Islet of Langerhans (tissue), 1 donor: ENCODE measurements at regions not wholly inside any gene's neighbourhood (a gene's known extent, or its start where the extent isn't known, plus 50 kb on each side); places are given as distances from the start of the nearest gene placed in this dataset.

Source experiments
- FAIRE-seq: peaks from one replicate; lab custom pipeline; 2011; peaks lifted over from hg19 to GRCh38; lab: Jason Lieb, UNC

DNA sequence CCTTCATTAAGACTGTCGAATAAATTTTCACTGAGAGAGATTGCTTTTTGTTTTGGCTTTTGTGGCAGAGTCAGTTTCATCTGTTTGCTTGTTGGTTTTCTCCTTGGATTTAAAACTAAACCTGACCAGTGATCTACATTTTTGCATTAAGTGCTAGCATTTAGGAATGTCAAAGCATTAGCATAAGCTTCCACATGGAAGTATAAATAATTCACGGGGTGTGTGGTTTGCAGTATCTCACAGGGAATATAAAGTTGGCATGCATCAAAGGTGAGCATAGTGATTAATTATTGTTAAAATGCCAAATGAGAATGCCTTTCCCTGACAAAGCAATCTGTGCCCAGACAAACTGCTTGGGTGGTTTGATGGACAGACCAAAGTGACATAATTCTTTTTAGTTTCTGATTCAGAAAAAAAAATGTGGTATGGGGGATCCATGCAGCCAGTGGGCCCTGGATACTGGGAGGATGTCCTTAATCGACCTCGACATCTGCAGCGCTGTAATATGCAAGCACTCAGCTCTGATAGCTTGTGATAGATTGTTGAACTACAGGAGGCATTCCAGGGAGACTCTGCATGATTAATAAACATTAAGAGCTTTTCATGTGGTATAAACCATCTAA lies 339.3 kb upstream of the POM121L12 start:
- FAIRE-seq: no peak

DNA sequence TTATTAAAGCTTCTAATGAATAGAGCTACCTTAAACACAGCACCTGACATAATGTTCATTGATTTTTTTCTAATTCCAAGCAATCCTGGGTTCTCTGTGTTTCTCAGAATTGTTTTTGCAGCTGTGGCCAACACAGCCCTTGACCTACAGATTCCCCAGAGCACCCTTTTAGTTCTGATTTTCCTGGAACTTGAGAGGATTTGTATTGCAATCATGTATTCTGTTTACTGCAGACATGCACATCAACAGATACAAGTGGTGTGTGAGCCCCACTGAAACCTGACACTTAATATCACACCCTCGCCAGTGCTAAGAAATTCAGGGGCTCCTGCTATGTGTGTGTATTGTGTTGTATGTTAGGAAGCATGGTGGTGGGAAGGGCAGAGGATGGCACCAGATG lies 344.2 kb upstream of the POM121L12 start:
- FAIRE-seq: no peak

DNA sequence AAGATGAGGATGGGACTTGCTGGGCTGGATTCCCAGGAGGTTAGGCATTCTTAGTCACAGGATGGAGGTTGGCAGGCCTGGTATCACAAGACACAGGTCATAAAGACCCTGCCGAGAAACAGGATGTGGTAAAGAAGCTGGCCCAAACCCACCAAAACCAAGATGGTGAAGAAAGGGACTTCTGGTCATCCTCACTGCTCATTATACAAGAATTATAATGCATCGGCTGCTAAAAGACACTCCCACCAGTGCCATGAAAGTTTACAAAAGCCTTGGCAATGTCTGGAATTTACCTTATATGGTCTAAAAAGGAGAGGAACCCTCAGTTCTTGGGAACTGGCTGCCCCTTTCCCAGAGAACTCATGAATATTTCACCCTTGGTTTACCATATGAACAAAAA lies 345.5 kb upstream of the POM121L12 start:
- FAIRE-seq: no peak

DNA sequence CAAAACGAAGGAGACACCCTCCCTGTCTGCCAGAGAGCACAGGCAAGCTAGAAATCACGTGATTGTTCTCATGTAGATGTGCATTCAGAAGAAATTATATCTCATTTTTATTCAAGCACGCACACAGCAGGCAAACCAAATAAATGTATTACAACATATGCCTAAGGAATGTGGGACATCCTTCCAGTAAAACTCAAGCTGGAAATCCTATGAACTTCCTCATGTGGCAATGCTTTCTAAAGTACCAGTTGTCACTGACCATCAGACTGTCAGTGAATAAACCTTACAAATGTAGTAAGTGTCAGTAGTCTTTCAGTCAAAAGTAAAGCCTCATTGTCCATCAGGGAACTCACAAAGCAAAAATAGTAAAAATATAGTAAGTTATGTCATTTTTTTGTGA lies 350.1 kb upstream of the POM121L12 start:
- FAIRE-seq: no peak

DNA sequence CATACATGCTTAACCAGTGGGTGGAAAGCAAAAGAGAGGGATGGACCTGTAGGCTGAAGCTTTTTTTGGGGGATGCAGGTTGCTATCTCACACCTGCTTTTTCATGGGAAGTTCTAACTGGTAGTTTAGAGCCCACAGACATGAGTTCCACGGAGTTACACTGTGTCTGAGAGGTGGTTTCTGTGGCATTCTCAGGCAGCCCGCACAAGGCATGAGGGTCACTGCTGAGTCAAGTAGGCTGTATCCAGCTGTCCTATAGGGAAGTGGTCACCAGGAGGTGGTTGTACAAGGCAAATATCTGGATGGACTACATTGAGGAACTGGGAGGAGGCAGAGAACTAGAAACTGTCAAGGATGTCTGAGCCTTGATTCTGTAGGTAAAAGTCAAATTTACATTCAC lies 351.0 kb upstream of the POM121L12 start:
- FAIRE-seq: no peak

DNA sequence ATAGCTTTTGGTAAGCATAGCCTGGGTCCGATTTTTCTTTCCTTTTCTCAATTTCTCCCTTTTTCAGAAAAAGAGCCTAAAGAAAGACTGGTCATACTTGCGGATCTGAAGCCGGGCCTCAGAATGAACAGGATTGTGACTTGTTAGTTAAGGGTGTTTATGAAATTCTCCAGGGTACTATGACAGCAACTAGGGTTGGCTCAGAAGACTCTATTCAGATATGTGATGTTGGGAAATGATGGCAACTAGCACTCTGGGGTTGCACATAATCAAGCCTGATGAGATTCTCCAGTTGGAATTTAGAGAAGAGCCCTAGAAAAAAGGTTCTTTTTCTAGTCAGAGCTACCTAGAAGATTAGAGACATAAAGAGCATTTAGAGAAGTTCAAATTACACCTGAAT lies 352.4 kb upstream of the POM121L12 start:
- no peak for FAIRE-seq

DNA sequence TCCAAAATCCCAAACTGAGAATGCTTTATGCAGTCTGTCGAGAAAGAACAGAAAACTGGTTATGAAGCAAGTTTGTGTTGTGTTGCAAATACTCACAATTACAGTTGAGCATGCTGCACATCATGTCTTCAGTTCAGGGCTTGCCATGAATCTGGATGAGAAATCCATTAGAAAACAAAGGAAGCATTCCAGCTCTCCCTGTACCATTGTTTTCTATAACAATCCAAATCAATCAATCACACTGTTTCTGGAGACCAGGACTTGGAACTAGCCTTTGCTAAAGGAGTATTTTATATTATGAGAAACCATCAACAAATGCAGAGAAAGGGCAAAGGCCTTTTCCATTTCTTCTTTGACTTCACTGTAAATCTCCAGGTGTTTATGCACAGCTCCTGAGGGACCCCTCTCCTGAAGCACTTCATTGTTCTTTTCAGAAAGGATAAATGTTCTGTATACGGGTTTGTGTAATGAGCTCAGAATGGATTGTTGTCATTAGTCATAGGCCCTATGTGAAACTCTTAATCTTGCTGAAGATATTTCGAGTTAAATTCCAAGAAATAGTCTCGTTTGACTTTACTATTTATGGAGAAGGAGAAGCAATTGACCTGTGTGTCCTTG lies 364.7 kb upstream of the POM121L12 start:
- FAIRE-seq: no peak

DNA sequence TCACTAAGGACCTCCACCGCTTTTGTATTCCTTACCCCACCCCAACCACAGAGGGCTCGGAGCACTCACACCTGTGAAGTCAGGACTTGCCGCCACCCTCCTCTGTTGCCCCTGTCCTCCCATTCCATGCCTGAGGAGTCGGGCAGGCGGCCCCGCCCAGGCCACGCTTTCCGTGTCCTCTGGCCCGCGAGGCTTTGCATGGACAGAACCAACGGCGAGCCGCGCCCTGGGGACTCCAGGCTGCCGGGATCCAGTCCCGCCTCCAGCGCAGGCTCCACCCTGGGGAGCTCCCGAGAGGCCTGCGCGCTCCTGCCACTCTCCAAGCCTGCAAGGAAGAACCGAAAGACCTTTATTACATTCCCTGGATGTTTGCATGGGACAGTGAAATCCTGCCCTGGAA lies 366.4 kb upstream of the POM121L12 start:
- FAIRE-seq: no peak

DNA sequence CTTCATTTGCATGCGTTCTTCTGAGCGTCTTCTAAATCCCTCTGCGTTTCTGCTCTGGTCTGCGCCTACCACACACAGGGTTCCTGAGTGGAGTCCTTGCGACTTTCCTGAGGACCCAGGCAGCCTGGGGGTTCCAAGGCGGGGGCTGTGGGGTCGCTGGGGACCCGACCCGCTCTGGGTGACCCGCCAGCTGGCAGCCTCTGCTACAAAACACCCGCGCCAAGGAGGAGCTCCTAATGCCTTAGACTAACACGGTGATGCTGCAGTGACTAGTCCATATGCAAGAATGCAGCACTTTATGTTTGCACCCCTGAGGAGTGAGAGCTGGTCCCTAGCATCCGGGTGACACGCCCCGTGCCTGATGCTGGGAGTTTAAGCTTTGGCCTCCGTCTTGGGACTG lies 367.0 kb upstream of the POM121L12 start:
- FAIRE-seq: no peak

DNA sequence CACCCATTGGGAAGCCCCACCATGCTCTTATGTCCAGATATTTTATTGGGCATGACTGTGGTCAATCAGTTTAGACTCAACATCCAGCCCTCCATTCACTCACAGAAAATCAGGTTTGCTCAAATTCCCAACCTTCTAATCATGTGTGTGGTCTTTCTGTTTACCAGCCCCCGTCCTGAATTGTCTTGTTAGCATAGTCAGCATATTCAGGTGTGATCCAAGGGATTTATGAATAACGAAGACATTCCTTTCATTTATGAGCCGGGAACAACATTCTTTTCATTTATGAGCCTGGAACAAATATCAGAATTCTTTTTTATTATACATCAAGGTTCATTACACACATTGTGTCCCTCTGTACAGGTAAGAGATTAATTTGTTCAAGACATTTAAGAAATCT lies 376.3 kb upstream of the POM121L12 start:
- FAIRE-seq: no peak

DNA sequence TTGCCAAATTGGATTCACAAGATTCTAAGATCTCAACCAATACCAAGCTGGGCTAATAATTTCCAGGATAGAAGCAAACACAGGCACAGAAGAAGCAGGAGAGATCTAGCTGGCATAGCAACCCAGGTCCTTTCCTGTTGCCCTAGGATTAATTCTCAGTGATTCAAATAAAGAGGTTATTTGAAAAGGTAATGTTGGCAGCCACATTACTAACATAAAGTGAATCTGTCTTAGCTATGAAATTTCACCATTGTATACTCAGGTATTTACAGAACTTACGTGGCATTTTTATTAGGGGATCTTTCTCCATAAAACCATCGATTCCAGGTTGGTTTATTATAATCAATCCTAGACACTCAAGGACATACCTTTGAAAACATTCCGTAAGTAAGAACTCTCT lies 379.3 kb upstream of the POM121L12 start:
- no peak for FAIRE-seq

DNA sequence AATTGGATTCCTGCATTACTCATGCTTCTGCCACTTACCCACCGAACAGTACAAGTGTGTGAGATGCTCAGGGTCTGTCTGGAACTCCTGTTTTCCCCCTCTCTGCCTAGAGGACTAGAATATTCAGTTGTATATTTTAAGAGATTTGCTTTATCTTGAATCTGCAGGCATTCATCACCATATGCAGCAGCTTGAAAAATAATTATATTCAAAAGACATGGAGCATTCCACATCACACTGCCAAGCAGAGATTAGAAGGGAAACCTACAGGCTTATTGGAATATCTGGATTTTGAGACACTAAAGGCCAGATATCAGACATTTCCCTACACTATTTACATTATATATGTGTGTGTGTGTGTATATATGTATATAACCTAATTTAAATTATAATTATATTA lies 382.8 kb upstream of the POM121L12 start:
- no peak for FAIRE-seq

DNA sequence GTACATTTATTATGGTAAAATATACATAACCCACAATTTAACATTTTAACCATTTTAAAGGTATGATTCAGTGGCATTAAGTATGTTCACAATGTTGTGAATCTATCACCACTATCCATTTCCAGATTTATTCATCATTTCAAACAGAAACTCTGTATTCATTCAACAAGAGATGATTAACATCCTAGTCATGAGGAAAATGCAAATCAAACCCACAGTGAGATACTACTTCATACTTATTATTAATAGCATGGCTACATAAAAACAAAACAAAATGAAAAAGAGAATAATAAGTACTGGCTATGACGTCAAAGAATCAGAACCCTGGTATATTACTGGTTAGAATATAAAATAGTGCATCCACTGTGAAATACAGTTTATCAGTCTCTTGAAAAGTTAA lies 386.6 kb upstream of the POM121L12 start:
- FAIRE-seq: no peak

DNA sequence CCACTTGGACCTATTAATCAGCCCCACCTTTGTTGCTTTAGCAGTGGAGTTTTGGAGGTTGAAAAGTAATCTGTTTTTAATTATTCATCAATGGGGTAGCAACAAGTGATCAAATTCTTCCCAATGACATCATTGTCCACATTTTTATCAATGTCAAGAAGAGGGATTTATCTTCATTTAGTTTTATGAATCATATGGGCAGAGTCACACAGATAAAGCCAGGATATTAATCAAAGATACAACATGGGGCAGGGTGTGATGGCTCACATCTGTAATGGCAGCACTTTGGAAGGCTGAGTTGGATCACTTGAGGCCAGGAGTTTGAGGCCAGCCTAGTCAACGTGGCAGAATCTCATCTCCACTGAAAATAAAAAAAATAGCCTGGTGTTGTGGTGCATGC lies 388.4 kb upstream of the POM121L12 start:
- no peak for FAIRE-seq

DNA sequence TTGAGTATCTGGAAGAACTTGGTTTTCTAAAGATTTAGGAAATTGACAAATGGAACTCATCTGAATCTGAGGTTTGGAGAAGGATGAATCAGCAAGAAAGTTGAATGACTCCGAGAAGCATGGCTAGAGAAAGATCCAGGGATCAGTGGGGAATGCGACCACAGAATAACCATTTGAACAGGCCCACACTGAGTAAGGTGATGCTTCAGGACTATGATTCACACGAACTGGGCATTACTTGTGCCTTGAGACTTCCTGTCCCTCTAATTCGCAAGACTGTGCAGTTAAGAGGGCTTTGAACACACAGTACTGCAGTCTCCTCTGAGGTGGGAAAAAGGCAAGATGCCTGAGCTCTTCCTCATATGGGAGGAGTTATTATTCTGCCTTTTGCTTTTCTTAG lies 395.5 kb upstream of the POM121L12 start:
- FAIRE-seq: no peak

DNA sequence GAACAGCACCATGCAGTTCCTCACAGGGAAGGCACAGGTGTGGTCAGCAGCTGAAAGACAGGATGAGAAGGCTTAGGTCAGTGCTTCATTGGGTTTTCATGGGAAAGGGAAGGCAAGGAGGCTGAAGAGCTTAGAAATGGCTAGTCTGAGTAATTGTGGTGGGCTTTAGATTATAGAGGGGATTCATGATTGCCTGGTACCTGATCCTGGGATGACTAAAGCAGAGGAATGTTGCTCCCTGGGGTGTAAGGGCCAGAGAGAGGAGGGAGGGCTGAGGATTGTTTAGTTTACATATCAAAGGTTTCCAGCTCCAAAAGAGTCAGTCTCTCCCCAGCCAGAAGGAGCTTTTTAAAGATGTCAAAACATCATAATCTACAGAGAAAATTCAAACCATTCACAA lies 396.3 kb upstream of the POM121L12 start:
- no peak for FAIRE-seq

DNA sequence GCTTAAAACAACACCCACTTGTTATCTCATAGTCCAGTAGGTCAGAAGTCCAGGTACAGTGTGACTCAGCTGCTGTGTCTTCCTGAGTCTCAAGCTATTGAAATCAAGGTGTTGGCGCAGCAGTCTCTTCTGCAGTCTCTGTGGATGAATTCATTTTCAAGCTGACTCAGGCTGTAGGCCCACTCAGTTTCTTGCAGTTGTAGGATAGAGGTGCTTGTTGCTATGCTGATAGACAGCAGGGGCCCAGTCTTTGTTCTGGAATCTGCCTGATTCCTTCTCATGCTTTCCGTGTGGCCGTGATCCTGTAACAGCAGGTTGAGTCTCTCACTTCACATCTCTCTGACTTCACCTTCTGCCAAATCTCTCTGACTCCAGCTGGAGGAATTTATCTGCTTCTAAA lies 400.4 kb upstream of the POM121L12 start:
- FAIRE-seq: no peak

DNA sequence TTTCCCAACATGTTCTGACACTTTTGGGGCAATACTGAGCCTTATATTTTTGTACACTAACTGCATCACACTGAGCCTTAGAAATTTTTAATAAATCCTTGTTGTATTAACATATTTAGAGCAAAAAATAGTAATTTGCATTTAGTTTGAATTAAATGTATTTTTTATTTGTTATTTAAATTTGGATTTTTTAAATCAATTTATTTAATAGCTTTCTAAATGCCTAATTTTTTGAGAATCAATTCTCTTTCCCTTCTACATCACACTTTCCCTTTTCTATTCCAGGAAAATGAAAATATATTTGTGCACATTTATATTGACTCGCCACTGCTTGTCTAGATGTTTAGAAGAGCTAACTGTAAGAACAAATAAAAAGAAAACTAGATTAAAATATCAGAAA lies 414.6 kb upstream of the POM121L12 start:
- FAIRE-seq: no peak

DNA sequence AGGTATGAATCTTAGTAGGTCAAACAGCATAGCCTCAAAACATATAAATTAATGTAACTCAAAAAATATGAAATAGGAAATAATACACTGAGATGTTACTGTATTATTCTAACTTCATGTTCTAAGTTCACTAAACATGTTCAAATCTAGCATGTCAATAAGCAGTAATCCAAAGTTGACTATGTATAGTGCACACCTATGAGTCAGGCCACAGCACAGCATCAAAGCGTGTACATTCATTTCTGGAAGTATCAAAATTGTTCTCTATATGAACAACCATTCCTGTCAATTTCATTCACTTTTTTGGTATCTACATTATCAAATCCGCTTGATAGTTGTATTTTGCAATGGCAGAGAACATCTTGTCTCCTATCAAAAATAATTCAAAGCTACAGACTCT lies 418.9 kb upstream of the POM121L12 start:
- FAIRE-seq: no peak

DNA sequence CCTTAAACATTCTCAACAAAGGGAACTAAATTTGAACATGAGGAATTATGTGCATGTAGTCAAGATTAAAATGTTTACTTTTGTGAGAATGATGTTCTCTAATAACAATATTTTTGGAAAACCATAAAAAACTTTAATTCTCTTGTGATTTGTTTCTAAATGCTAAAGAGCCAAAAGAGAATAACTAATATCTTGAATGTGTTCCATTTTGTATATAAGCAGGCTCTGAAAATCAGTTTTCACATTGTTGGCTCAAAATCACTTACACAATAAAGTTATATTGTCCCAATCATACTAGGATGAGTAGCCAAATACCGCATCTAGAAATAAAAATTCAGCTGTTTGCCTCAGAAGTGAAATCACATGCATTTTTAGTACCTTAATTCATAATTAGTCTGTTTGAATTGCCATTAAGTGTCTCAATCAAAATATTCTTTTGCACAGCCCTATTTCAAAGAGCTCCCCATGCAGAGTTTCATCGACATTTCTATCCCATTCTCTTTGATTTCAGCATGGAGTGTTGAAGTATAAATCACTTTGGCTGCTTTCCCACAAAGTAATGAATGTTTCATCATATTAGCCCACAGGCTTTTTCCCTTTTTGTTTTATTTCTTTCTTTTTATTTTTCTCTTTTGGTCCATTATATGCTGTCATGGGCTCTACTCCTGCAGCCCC lies 420.3 kb upstream of the POM121L12 start:
- FAIRE-seq: no peak

DNA sequence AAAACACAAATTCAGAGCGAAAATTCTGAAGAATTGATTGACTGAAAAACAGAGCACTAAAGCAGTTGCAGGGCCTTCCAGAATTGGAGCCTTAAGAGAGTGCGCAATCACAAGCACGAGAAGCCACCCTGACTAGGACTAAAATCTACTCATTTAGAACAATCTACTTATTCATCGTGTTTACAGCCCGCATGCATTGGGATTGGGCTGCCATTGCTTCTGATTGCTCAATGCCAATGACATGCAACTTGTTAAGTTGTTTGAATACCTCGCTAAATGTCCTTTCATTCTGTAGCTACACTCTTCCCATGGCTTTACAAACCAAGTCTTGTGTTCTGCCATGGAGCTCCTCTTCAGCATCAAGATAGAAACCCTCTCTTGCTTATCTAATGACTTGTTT lies 425.9 kb upstream of the POM121L12 start:
- FAIRE-seq: no peak

DNA sequence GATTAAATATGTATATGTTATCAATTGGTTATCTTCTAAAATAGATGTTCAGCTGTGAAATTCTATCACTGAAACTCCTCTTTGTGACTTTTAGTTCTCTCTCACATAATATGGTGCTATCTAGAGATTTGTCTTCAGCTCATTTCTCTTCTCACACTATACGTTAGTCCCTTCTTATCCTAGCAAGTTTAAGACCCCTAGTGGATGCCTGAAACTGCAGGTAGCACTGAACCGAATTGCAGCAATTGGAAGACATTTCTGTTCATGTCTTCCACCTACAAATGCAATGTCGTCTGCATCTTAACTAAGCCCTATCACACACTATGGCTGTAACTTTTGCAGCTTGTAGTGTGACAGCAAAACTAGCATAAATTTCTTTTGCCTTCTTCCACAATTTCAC lies 442.7 kb upstream of the POM121L12 start:
- FAIRE-seq: no peak

DNA sequence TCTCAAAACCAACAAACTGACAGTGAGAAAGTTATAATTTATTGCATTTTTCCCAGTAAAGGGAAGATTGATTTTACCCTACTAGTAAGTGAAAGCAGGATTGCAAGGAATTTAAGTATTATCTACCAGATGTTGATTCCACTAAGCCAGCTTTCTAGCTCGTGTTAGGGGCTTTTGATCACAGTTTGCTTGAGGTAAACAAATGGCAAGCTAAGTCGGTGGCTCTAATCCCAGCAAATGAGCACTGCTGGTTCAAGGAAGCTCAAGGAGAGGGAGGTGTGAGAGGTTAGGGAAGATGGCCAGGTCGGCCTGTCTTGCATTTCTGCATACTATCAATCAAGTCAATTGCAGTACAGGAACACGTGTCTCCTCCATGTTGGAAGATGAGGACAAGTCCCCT lies 448.7 kb upstream of the POM121L12 start:
- no peak for FAIRE-seq

DNA sequence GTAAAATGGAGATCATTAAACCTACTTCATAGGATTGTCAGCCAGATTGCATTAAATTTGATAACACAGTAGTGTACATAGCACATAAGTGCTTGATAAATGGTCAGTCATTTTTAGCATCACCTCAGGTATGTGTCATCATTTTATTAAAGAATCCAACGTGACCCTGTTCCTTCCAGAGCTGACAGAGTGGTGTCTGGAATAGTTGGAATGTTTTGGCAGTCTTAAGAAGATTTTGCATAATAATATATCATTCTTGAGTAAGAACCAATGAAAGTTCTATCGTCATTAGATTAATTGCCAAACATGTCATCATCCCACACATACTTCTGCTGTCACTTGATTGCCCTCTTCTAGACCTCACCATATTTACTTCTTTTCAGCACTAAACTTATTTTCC lies 451.4 kb upstream of the POM121L12 start:
- no peak for FAIRE-seq
